ENCODE measurements at regions not wholly inside any gene's neighbourhood (a gene's known extent, or its start where the extent isn't known, plus 50 kb on each side); places are given as distances from the start of the nearest gene placed in this dataset.
"Not testable (repeated sequence)": the region's sequence is repeated elsewhere in the genome, so short reads cannot be mapped to it uniquely, and the experiment has no call there.

DNA sequence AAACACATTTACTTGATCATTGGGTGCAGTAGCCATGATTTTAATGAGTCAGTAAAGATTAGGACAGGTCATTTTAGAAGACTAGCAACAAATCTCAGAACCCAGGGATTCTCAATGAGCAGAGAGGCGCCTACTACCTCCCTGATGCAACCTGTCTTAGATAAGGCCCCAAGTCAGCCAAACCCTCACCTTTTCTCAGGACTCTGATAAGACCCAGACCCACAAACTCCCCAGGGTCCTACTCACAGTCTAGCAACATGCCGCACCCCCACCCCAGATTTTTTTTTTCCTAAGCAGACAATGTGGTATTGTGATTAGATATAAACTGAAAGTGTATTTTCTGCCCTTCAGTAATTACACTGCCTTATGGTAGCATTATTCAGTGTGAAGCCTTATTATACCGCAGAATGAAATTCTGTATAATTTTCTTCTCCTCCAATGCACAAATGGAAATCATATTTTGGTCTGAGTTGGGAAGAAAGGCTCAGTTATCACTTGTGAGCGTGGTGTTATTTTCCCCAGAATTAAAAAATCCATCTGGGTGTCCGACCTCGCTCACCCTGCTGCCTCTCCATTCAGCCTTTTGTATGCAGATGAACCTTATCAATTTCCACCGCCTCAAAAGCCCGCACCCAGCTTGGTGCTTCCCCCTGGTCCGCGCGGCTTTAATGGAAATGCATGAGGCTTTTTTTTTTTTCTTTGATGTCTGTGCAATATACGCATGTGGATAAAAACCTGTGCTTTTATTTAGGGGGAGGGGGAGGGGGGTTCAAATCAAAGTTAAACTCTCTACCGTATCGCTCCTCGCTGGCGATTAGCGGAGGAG, 122.0 kb upstream of the SOX14 start:
- no peak for DNase-seq

DNA sequence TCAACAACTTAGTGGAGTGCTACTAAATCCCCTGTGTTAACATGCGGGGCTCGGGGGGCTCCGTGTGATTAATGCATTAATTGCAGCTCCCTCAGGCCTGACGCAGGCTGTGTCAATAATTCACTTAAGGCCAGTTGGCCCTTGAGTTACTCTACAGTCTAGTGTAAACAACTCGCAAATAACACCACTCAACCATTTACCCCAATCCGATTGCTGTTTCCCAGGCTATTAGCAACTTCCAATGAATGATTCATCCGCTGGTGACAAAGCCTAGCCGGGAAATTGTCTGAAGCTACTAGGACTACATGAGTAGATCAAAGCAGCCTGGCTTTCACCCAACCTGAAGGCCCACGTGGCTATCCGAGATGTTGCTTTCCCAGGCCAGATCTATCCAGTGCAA, 121.3 kb upstream of the SOX14 start:
- DNase-seq = no peak

- DNase-seq = no peak
These were observed 116.9 kb upstream of the SOX14 start for GRCh38 chr3:137647179-137647578.

- no peak for DNase-seq
These were observed 94.5 kb upstream of the SOX14 start for GRCh38 chr3:137669519-137670060.

DNA sequence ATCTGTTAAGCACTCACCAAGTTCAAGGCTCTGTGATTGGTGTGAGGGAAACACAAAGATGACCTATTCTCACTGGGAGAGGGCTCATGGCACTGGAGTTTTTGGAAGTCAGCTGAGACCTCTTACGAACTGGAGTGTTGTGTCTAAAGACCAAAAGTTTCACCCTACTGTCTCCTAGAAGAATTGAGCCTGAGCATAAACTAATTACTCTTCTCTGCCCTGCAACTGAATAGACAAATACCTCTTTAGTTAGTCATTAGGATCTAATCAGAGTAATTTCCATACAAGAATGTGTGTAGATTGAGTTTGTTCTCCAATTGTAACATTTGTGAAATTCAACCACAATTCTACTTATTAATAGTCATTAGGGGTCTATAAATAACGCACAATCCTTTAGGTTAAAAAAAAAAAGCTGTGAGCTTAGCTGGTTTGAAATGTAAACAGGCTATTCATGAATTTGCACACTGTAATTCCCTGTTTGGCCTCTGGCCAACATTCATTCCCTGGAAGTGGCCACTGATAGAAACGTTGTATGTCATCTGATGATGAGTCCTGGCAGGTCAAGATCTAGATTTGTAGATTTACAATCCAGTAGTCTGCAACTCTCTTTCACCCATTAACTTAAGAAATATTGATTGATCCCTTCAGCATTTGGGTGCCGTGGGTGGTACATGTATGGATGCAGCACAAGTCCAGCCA, 76.8 kb upstream of the SOX14 start:
- no peak for DNase-seq

DNA sequence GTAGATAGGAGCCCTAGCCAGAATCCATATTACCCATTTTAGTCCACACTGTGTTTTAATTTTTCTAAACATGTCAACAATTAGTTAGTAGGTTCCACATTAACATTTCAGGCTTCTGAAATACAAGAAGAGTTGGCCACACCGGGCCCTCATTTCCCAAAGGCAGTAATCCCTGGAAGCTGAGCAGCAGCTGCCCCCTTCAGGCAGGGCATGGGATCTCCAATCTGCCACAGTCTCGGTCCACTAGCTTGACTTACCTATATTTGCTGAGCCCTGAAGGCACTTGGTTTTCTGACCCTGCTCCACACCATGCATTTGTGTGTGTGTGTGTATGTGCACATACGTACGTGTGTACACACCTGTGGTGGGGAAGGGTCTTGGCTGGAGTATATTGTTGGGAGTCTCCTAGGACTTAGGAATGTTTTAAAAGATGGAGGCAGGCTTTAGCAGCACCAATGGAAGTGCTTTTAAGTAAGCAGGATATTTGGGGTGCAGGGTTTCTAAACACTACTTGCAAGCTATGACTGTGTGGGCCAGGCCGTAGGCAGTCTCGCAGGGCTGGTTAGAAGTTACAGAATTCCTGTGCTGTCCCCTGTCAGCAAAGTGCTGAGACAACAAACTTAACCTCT, 71.2 kb upstream of the SOX14 start:
- peak; percentile 31 for DNase-seq

DNA sequence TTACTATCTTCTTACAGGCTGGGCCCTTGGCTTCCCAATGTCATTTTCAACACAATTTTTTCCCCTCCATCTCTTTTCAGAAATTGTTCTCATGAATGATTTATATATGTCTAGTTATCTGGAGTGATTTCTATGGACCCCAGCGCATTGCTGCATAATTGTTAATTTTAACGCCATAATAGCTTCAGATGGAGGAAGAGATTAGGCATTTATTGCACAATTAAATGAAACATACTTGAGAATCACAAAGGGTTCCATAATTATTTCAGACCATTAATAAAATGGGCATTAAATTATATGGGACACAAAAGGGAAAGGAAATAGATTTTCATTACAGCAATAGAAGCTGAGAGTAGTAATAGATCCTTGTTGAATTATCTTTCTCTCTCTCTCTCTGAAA, 70.3 kb upstream of the SOX14 start:
- no peak for DNase-seq

- DNase-seq = no peak
These were observed 69.3 kb upstream of the SOX14 start for GRCh38 chr3:137694836-137695235.

DNA sequence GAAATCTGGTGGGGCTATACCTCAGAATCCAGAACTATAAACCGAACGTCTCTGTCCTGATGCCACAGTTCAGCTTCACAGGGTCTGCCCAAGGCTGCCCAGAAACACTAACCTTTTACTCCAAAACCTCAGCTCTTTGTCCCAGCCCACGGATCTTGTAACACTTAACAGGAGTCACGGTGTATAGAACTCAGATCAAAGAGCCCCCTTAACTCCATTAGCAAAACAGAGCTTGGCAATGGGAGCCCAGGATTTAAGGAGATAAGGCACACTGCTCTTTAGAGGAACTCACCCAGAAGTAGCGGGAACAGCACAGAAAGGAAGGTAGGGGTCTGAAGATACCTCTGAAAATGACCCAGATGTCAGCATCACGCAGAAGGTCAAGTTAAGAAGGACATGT, 68.8 kb upstream of the SOX14 start:
- DNase-seq = no peak

DNA sequence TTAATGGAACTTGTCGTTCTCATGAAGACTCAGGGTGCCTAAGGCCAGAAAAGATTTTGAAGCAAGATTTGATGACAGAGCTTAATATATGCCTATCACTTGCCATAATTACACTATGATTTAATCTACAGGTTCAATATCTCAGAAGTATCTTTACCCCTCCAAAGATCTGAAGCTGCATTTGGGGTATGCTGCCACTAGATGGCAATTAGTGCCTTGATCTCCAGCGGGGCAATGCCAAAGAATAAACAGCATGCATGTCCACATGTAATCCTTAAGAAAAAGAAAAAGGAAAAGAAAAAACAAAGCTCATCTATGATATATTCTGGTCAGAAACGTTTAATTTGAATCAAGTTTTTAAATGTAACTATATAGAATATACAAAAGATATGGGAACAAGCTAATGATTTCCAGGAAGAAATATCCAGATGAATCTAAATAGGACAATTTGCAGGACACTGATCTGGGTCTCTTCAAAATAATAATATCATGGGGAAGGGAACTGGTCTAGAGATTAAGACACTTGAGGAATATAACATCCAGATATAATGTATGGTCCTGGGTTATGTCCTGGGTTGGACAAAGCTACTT, 55.0 kb upstream of the SOX14 start:
- DNase-seq = peak; percentile 27

DNA sequence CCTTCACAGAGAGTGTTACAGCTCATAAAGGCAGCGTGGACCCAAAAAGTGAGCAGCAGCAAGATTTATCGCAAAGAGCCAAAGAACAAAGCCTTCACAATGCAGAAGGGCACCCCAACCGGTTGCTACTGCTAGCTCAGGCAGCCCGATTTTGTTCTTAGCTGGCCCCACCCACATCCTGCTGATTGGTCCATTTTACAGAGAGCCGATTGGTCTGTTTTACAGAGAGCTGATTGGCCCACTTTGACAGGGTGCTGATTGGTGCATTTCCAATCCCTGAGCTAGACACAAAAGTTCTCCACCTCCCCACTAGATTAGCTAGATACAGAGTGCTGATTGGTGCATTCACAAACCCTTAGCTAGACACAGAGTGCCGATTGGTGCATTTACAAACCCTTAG, 50.1 kb upstream of the SOX14 start:
- not testable (repeated sequence) for DNase-seq

All from hematopoietic multipotent progenitor cell treated with erythropoietin and hydrocortisone succinate and interleukin-3 and kit ligand, for 6 days (in vitro differentiated cells).